ENCODE measurements at regions not wholly inside any gene's neighbourhood (a gene's known extent, or its start where the extent isn't known, plus 50 kb on each side); places are given as distances from the start of the nearest gene placed in this dataset.
A peak's percentile ranks its signal among the peaks of the same experiment; 100 is the strongest.
"Not testable (repeated sequence)": the region's sequence is repeated elsewhere in the genome, so short reads cannot be mapped to it uniquely, and the experiment has no call there.

DNA sequence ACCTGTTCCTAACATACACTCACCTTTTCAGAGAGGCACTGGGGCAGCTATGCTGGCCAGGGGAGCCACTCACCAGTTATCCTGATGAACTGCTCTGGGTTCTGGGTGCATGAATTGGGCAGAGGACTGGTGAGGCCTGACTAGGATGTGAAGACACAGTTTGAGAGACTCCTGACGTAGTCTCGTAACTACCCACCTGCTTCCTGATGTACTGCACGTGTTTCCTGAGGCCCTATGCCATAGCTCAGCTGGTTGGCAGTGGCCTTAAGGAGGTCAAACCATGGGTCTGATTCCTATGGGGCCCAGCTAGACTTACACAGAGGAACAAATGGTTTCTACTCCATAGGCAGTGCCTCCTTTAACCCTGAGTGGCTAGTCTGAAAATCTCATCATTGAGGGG is 351.7 kb upstream of the FRG2C start:
- DNase-seq (ENCODE audit: low read depth, low spot score): not testable (repeated sequence)

DNA sequence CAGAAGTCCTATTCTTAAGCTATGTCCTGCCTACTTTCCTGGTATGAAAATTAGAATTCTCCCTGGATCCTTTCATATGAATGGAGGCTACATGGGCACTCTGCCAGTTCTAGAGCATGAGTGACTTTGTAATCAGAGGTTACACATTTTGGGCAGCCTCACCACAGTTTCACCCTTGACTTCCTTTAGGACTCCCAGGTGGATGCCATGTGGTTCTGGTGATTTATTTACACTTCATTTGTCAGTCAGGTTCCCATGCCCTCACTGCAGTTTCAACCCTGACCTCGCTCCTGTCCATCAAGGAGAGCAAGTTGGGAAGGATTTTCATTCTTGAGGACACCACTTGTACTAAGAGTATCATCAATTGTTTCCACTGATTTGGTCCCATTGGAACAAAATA is 344.4 kb upstream of the FRG2C start:
- not testable (repeated sequence) for DNase-seq (ENCODE audit: low read depth, low spot score)

DNA sequence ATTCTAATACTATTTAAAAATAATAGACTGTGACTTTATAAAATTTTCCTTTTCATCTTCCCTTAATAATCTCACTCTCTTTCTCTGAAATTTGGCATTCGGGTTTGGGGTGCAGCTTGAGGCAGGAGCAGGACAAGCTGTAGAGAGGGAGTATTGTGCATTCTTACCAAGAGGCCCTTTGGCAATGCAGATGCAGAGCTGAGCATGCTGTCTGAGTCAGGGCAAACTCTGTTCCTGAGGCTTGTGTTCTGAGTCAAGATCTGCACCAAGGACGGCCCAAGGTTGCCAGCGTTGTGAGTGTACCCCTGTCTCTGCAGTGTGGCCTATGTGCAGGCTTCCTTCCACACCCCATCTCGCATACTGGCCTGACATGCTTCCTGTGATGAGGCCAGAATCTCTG is 343.8 kb upstream of the FRG2C start:
- DNase-seq (ENCODE audit: low read depth, low spot score): no peak

DNA sequence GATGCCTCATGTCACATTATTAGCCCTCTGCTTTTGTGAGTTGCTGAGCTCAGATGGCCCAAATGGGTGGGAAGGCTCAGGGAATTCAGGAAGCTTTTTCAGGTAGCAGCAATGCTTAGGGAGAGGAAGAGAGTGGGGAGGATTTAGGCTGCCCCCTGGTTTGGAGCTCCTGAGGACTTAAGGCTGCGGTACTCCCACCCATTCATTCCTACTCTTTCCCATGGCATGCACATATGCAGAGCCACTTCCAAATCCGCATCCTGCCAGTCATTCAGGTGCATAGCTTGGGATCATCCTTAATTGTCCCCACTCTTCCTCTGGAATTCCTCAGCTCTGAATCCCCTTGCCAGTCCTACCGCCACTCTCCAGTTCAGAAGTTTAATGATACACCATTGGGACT is 343.1 kb upstream of the FRG2C start:
- DNase-seq (ENCODE audit: low read depth, low spot score): no peak

DNA sequence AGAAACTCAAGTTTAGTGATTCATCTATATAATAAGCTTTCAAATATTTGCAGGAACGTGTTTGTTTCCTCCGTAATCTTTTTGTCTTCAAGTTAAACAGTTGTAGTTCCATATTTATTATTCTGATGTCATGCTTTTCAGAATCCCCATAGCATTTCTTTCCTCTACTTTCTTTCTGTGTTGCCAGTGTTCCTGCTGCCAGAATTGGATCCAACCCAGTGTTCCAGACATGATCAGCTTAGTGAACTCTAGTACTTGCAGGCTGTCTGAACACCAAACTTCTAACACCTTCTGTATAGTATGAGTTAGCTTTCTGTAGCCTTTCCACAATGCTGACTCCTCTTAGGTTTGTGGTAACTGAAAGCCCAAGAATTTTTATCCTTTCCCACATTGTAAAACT is 340.2 kb upstream of the FRG2C start:
- DNase-seq (ENCODE audit: low read depth, low spot score): not testable (repeated sequence)

DNA sequence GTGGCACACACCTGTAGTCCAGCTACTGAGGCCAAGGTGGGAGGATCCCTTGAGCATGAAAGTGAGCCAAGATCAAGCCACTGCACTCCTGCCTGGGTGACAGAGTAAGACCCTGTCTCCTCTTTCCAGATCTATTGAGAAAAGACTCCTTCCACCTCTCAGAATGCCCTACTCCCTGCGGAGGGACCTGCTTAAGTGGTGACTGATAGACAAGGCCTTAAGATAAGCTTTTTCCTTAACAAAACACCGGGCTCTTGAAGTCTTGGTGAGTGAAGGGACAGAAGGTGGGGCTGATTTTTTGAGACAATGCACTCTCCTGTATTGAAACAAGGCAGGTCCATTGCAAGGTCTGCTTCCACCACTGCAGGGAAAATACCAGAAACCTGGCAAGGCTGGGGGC is 338.4 kb upstream of the FRG2C start:
- peak; percentile 39 for DNase-seq (ENCODE audit: low read depth, low spot score)

DNA sequence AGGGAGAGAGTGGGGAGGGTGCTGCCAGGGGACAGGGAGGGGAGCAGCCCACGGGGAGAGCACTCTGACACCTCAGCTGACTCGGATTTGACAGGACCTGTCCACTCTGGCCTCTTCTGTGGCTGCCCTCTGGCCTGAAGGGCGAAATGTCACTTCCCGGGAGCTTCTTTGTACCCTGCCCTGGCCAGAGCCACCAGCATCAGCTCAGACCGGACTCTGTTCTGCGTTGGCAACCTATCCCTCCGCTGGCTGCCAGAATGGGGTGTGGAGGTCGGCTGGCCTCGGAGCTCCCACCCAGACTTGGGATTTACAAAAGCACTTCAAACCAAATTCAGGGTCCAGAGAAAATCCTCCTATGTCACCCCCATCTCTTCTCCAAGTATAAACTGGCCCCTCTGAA is 336.7 kb upstream of the FRG2C start:
- DNase-seq (ENCODE audit: low read depth, low spot score): no peak

DNA sequence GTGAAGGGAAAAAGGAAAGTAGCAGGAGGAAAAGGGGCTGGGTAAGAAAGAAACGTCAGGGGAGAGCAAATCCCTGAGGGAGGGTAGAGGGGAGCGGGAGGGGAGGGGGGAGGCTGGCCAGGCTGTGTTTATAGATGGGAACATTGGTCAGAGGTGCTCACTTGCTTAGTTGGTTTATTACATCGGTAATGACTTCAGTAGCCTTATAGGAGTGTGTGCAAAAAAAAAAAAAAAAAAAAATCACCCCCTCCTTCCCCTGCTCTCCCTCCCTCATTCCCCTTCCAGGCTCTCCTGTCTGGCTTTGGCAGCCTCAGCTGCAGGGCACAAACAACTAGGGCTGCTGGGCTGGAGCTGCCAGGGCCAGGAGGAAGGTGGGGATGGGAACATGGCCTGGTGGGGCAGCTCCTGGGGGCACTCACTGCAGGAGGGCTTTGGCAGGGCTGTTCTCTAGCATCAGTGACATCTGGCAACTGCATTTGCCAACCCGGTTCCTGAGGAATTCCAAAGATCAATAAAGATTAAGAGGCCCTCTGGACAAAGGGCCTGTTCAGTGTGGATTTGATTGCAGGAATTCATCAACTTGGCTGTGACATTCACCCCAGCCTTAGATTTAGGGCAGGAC is 334.5 kb upstream of the FRG2C start:
- peak; percentile 43 for DNase-seq (ENCODE audit: low read depth, low spot score)

DNA sequence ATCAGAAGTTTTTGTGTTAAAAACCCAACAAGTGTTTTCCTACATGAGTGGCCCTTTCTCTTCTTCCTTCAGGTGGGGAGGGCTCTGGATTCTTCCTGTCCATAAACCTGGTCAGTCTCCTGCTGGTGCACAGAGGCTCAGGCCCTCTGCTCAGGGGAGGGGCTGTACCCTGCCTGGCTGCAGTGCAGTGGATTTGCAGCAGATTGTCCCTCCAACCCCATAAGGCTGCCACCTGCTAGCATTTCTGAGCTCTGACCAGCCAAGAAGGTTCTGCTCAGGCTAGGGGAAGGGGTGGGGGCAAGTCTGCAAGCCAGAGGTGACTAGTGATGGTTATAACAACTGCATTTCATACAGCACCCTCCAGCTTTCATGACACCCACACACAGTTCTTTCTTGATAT is 333.7 kb upstream of the FRG2C start:
- not testable (repeated sequence) for DNase-seq (ENCODE audit: low read depth, low spot score)

DNA sequence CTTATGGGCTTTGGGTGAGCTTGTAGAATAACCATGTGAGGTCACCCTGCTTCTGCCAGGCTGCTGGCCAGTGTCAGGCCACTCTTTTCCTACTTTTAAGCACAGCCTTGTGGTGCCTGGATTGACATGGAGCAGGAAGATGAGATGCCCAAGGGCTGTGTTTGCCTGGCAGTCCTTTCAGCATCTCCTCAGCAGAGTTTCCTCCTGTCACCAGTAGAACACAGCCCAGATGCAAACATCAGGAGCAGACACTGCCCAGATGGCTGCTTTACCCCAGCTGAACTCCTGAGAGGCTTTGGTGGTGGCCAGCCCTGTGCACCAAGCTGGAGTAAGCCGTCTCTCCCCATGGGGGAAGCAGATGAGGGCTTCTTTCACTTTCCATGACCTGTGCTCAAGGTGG is 332.0 kb upstream of the FRG2C start:
- DNase-seq (ENCODE audit: low read depth, low spot score): not testable (repeated sequence)

DNA sequence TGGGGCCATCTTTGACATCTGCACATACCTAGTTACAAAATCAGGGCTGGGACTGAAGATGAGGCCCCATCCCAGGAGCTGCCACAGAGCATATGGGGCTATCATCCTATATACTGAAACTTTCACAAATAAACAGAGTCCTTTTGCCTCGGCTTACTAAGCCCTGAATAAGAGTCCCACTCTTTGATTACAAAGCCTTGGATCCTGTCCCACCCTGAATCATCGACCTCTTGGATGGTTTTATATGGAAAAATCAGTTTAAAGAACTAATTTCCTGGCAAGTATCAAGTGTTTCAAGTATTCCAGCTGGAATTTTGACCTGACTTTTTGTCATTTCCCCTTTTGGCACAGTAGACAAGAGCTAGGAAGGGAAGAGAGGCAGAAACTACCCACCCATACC is 331.3 kb upstream of the FRG2C start:
- no peak for DNase-seq (ENCODE audit: low read depth, low spot score)

DNA sequence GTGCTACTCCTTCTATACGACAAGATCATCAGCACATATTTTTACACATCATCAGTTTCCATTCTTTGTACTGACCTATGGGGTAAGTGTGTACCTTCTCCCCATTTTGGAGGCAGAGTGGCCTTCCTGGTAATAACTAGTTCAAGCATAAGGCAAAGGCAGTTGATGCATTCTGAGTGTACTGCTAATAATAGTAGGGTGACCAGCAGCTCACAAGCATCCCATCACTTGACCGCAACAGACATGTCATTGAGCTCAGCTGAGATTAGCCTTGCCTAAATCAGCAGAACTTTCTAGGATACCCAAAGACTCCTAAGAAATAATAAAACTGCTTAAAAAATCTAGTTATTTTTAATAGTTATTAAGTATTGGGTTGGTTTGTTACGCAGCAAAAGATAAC is 329.8 kb upstream of the FRG2C start:
- DNase-seq (ENCODE audit: low read depth, low spot score): no peak

DNA sequence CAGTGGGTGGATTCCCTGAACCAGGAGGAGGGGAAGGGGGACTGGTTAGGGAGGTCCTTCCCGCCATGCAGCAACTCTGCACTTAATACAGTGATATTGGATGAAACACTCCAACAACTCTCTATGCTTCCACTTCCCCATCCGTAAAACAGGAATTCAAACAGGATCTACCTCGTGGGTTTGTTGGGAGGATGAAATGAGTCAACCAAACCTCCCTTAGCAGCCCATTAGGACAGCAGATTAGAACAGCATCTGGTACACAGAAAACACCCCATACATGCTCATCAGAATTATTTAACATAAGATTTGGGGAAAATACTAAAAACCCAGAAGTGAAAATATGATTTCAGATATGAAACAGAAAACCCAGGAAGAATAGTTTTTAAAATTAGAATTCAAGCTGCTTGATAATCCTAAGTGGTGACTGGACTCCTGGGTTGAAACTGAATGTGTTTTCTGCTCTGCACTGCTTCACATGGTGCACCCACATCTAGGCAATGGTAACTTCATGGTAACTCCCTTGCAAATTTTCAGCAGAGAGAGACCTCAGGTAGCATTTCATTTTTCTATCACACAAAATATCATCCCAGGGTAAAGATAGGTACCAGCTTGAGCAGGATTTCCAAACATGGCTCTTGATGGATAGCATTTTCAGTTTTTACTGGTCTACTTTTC is 326.8 kb upstream of the FRG2C start:
- DNase-seq (ENCODE audit: low read depth, low spot score): no peak

DNA sequence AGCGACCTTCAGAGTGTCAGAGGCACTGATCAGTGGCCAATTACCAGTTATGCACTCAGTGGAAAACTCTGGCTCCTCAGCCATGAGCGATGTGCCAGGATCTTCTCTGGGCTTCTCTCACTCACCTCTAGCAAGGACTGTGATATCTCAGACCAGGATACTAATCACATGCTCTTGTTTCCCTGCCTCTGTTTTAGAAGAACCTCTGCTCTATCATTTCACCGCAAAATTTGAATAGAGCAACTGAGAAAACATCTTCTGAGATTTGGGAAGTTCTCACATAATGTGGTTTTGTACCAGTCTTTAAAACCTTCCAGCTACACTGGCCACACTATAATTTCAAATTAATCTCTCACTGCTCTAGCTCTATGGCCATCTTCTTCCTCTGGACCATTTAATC is 325.8 kb upstream of the FRG2C start:
- DNase-seq (ENCODE audit: low read depth, low spot score): no peak

DNA sequence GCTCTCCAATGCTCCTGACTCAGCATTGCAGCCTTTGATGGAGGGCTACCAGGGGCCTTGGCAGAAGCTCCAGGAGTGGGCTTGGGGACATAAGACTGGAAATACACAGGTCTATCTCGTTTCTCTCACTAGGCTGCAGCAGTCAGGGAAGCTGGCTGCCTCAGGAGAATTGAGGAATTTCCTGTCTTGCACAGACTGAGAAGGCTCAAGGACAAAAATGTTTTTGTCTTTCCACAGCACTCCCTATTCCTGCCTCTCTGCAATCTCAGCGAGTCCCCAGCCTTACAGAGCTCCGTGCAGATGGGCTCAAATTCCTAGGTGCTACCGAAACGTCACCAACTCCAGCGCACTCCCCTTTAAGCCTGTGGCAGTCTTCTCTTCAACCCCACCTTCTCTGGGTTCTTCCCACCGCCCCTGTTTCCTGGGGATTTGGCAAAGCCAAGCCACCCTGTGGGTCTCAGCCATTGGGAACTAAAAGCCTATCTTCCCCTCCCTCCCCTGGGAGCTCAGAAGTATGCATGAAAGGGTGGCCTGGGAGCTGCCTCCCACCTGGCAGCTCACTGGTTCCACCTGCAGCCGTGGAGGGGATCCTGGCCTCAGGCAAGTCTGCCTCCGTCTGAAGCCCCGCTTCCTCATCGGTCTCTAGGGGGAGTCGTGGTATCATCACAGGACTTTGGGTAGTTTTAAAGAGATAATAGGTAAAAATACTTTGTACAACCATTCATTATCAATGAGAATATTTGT is 322.6 kb upstream of the FRG2C start:
- DNase-seq (ENCODE audit: low read depth, low spot score): peak; percentile 42

DNA sequence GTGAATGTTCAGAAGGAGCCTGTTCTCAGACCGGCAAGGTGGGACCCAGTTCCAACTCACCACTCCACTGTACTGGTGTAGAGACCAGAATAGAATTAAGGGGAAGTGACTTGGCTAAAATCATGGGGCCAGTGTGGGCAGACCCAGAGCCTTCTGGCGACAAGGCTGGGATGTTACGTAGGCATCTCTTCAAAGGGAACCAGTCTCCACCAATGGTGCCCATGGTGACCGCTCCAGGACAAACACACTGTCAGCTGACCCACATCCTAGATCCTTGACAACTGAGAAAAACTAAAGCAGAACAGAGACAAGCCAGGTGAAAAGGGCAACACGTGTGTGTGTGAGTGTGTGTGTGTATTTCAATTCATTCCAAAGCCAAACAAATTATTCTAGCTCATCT is 321.7 kb upstream of the FRG2C start:
- no peak for DNase-seq (ENCODE audit: low read depth, low spot score)

DNA sequence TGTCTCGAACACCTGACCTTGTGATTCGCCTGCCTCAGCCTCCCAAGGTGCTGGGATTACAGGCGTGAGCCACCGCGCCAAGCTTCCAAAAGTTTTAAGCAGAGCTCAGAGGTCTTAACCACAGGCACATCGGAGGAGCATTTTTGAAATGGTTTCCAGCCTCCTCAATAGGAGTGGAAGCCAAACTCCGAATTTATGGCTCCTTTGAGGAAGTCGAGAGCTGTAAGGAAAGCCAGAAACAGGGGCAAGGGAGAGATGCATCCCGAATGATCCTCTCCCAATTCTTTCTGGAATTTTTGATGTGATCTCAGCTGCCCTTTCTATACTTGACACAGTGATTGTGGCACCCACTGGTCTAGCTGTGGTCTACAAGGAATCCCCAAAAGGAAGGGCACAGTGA is 313.6 kb upstream of the FRG2C start:
- DNase-seq (ENCODE audit: low read depth, low spot score): not testable (repeated sequence)

DNA sequence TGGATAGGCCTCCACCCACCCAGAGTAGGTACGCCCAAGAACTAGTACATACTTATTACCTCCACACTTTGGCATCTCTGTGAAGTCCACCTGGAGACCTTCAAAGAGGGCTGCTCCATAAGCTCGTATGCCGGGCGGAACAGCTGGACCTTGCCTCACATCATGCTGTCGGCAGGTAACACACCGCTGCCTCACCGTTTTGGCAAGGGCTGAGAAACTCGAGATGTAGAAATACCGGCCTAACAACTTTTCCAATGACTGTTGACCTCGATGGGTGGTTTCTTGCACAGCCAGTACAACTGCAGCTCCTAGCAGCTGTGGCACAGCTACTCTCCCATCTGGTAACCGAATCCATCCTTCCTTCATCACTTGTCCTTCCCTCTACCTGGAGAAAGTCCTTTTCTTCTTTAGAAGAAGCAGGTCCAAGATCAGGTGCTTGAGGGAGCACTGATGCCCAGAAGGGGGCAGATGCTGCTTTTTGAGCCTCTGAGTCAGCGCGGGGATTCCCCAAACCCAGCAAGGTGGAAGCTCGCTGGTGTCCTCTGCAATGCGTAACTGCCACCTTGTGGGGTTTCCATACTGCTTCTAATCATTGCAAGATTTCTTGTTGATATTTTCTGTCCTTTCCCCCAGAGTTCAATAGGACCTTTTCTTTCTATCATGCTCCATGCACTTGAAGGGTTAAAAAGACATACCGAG is 301.9 kb upstream of the FRG2C start:
- DNase-seq (ENCODE audit: low read depth, low spot score): peak; percentile 78

DNA sequence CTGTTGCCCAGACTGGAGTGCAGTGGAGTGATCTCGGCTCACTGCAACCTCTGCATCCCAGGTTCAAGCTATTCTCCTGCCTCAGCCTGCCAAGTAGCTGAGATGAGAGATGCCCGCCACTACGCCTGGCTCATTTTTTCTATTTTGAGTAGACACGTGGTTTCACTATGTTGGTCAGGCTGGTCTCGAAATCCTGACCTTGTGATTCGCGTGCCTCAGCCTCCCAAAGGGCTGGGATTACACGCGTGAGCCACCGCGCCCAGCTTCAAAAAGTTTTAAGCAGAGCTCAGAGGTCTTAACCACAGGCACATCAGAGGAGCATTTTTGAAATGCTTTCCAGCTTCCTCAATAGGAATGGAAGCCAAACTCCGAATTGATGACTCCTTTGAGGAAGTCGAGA is 291.2 kb upstream of the FRG2C start:
- DNase-seq (ENCODE audit: low read depth, low spot score): not testable (repeated sequence)

DNA sequence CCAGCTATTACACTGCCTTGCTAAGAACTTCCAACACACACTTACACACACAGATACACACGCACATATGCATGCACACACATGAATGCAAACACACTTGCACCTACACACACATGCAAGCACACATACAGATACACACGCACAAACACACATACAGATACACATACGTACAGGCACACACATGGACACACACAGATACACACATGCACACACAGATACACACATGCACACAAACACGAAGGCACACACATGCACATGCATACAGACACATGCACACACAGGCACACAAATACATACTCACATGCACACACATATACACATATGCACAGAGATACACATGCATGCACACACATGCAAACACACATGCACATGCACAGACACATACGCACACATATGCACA is 284.3 kb upstream of the FRG2C start:
- not testable (repeated sequence) for DNase-seq (ENCODE audit: low read depth, low spot score)

DNA sequence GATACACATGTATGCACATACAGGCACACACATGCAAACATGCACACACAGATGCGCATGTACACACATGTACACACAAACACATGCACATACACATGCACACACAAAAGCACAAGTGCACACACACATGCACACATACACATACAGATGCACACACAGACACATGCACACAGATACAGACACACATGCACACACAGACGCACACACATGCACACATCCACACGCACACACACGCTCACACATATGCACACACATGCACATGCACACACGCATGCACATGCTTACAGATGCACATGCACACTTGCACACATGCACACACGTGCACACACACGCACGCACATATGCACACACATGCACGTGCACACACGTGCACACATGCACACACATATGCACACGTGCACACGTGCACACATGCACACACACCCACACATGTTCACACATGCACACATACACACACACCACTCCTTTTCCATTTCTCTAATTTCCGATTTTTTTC is 283.8 kb upstream of the FRG2C start:
- DNase-seq (ENCODE audit: low read depth, low spot score): no peak

DNA sequence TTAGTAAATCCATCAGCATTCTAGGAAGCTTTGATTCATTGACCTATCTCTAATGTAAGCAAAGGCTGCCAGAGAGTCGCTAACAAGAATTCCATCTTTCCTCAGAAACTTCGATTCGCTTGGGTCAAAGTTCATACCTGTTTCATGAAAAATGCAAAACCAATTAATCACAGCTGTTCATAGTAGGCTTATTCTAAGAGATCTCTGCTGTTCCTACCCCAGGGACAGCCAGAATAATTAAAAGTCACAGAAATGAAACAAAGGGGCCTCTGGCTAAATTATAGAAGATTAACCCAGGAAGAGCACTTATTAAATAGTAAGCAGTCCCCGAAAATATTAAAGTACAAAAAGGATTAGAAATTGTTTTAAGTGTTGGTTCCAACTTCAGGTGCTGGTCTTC is 280.1 kb upstream of the FRG2C start:
- DNase-seq (ENCODE audit: low read depth, low spot score): not testable (repeated sequence)

Data from ELF-1 (cell line).